ENCODE measurements at regions not wholly inside any gene's neighbourhood (a gene's known extent, or its start where the extent isn't known, plus 50 kb on each side); places are given as distances from the start of the nearest gene placed in this dataset.

GRCh38 chr9:32218100-32218767 lies 166.2 kb upstream of the ACO1 start:
- ChIA-PET CTCF (no interaction called here), POLR2A (ENCODE audit: unreplicated experiment) (no interaction called here)
- intact Hi-C loops (cut with micrococcal nuclease), result no loop called here
- H3K27me3 ChIP-seq (ENCODE audit: control insufficient read depth, insufficient read depth, low read length), result no peaks in the 10 kb centered on the region
- no peak overlapping the region for H3K14ac ChIP-seq (replicated peaks; ENCODE audit: low read depth, low read length)
- H3K9me3 ChIP-seq (ENCODE audit: control insufficient read depth, insufficient read depth, low read length), result no peaks in the 10 kb centered on the region
- no peak overlapping the region for H3K56ac ChIP-seq (ENCODE audit: extremely low read depth, insufficient read depth, low read length)
- ATAC-seq (ENCODE audit: low read depth) (no peak), DNase-seq (no peak)
- H4K5ac ChIP-seq (ENCODE audit: low read depth, low read length), result no peak overlapping the region
- dilution Hi-C loops (cut with HindIII; ENCODE audit: low sequenced_read_pairs, unreplicated experiment), result no loop called here
- H4K20me1 ChIP-seq (ENCODE audit: insufficient read depth, low read length), result no peaks in the 10 kb centered on the region
- no TSS peak for BruUV-seq (replicated peaks)
- no peaks in the 10 kb centered on the region for H3K9me1 ChIP-seq (ENCODE audit: insufficient read depth, low read length)
- H2BK5ac ChIP-seq (ENCODE audit: low read depth, low read length, poor library complexity, severe bottlenecking), result no peak overlapping the region
- no peak overlapping the region for H3K4ac ChIP-seq (ENCODE audit: low read depth, low read length)
- no peak overlapping the region for H3K9ac ChIP-seq (ENCODE audit: low read depth, low read length)
- no peak overlapping the region for H3K23ac ChIP-seq (ENCODE audit: low read depth, low read length)
- no peak overlapping the region for H2AK5ac ChIP-seq (ENCODE audit: low read depth, low read length)
- no peak overlapping the region for H2AK9ac ChIP-seq (replicated peaks; ENCODE audit: low read depth, low read length, poor library complexity)
- H3K4me3 ChIP-seq (ENCODE audit: insufficient read depth, low read depth, low read length), result no peak overlapping the region
- no peaks in the 10 kb centered on the region for H3K36me3 ChIP-seq (ENCODE audit: control insufficient read depth, insufficient read depth, low read length)
- H3K18ac ChIP-seq (ENCODE audit: low read depth, low read length), result no peak overlapping the region
- no peak overlapping the region for H2AFZ ChIP-seq (replicated peaks; ENCODE audit: low read length, poor library complexity)
- H3K4me2 ChIP-seq (ENCODE audit: low read depth, low read length), result no peak overlapping the region
- H3K79me1 ChIP-seq (ENCODE audit: low read depth in 1 of 2, low read length in 2 of 2), result no peaks in the 10 kb centered on the region
- TF ChIP-seq RFX5 (IDR thresholded peaks at IDR 0.05; ENCODE audit: low read depth, low read length), result no peak
- no peak for TF ChIP-seq POLR2A (IDR thresholded peaks at IDR 0.05; ENCODE audit: low read depth, low read length)
- TF ChIP-seq BHLHE40 (IDR thresholded peaks at IDR 0.05; ENCODE audit: low read depth, low read length), result no peak
- TF ChIP-seq RAD21 (IDR thresholded peaks at IDR 0.05; ENCODE audit: low read length), result no peak
- no peak for TF ChIP-seq MXI1 (IDR thresholded peaks at IDR 0.05; ENCODE audit: borderline replicate concordance, low read depth, low read length)
- no peak for TF ChIP-seq USF2 (IDR thresholded peaks at IDR 0.05; ENCODE audit: low read depth, low read length)
- no peak overlapping the region for H2BK120ac ChIP-seq (ENCODE audit: low read depth, low read length)
- no peak overlapping the region for H4K91ac ChIP-seq (ENCODE audit: insufficient read depth, low read depth, low read length)
- no peak overlapping the region for H4K8ac ChIP-seq (ENCODE audit: low read depth in 2 of 2, low read length in 2 of 2)
- in situ Hi-C loops (cut with MboI; ENCODE audit: low sequenced_read_pairs), result no loop called here
- no peak overlapping the region for H2BK20ac ChIP-seq (ENCODE audit: low read depth, low read length)
- no peak overlapping the region for H2BK15ac ChIP-seq (ENCODE audit: low read depth, low read length)
- no peak overlapping the region for H3K27ac ChIP-seq (ENCODE audit: insufficient read depth, low read length)
- no peaks in the 10 kb centered on the region for H3K4me1 ChIP-seq (ENCODE audit: control insufficient read depth, insufficient read depth, low read length)
